ENCODE measurements at regions not wholly inside any gene's neighbourhood (a gene's known extent, or its start where the extent isn't known, plus 50 kb on each side); places are given as distances from the start of the nearest gene placed in this dataset.

DNA sequence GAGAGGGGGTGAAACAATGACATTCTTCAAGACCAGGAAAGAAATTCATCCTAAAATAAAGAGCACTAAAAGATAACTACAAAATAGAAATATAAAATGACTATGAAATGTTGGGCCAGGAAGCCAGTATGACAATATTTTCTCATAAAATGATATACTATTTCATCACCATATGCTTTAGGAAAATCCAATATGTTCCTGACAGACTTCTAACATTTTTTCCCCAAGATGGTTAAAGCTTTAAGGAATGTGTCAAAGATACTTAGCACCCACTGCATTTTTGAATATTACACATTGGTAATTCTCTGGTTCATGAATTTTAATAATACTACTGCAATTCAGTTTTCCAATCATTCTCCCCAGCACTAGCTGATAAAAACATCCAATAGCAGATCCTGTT is 87.7 kb upstream of the PLEKHG7 start:
- Histone ChIP-seq H3K9ac (ENCODE audit: low read depth in 2 of 2, low read length in 2 of 2) (no peak overlapping the region), H3K27ac (no peak overlapping the region), H3K4me1 (no peaks in the 10 kb centered on the region), H3K9me3 (no peaks in the 10 kb centered on the region), H3K27me3 (no peaks in the 10 kb centered on the region), H3K4me3 (no peak overlapping the region), H3K36me3 (no peaks in the 10 kb centered on the region)
- TF ChIP-seq, protein P1, sequence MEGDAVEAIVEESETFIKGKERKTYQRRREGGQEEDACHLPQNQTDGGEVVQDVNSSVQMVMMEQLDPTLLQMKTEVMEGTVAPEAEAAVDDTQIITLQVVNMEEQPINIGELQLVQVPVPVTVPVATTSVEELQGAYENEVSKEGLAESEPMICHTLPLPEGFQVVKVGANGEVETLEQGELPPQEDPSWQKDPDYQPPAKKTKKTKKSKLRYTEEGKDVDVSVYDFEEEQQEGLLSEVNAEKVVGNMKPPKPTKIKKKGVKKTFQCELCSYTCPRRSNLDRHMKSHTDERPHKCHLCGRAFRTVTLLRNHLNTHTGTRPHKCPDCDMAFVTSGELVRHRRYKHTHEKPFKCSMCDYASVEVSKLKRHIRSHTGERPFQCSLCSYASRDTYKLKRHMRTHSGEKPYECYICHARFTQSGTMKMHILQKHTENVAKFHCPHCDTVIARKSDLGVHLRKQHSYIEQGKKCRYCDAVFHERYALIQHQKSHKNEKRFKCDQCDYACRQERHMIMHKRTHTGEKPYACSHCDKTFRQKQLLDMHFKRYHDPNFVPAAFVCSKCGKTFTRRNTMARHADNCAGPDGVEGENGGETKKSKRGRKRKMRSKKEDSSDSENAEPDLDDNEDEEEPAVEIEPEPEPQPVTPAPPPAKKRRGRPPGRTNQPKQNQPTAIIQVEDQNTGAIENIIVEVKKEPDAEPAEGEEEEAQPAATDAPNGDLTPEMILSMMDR (IDR thresholded peaks at IDR 0.05) = no peak
- DNase-seq = no peak
- intact Hi-C loops (cut with DNase I) = no loop called here

DNA sequence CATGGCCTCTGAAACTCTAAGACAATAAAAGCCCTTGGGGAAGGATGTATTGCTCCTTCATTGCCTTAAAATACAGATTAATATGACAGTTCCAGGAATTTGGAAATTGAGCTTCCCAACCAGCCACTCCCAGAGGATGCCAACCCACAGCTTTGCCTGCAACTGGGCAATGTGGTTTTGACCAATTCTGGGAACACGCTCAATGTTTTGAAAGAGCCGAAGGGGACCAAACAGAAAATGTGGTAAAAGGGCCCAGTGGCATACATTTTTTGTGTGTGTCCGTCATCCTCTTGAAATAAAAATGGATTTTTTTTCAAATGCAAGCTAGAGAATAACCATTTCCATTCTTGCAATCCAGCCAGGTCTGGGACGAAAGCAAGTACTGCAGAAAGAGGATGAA is 88.3 kb upstream of the PLEKHG7 start:
- intact Hi-C loops (cut with DNase I) = no loop called here
- Histone ChIP-seq H3K27ac (no peak overlapping the region), H3K9me3 (no peaks in the 10 kb centered on the region), H3K4me3 (no peak overlapping the region), H3K9ac (ENCODE audit: low read depth in 2 of 2, low read length in 2 of 2) (no peak overlapping the region), H3K27me3 (no peaks in the 10 kb centered on the region), H3K36me3 (no peaks in the 10 kb centered on the region), H3K4me1 (no peaks in the 10 kb centered on the region)
- TF ChIP-seq, protein P1 (IDR thresholded peaks at IDR 0.05) = no peak
- no peak for DNase-seq

DNA sequence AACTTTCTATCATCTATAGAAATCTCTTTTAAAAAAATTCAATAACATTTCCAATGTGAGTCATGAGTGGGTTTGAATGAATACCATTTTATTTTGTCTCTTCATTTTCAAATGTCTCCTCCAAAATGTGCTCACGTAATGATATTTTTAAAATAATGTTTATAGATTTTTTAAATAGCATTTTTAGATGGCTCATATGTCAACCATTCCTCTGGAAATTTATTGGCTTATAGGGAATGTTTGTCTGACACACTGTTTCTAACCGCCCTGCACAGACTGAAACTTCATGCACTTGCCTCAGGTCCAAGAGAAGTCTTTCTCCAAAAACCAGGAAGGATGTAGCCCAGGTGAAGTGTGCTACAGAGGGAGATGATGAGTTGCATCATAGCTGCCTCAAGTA is 88.8 kb upstream of the PLEKHG7 start:
- no peak overlapping the region for H3K27ac ChIP-seq
- no peak overlapping the region for H3K4me3 ChIP-seq
- H3K9ac ChIP-seq (ENCODE audit: low read depth in 2 of 2, low read length in 2 of 2) = no peak overlapping the region
- no peaks in the 10 kb centered on the region for H3K27me3 ChIP-seq
- DNase-seq = no peak
- H3K9me3 ChIP-seq = no peaks in the 10 kb centered on the region
- no peaks in the 10 kb centered on the region for H3K36me3 ChIP-seq
- intact Hi-C loops (cut with DNase I) = no loop called here
- TF ChIP-seq, protein P1 (IDR thresholded peaks at IDR 0.05) = no peak
- no peaks in the 10 kb centered on the region for H3K4me1 ChIP-seq

DNA sequence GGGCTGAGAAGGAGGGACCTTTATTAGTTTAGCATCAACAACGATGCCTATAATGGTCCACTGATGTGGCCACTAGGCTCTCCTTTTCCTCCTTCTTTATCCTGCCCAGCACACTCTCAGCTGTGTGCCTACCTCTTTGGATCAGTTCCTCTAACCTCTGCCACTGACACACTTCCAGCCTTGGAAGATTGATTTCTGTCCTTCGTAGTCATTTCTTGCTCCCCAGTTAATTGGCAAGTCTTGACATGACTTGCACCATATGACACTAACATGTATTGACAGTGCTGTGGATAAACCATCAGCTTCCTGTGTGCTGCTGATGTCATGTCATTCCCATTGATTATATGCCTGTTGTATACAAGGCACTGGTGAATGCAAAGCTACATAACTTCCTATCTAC is 90.2 kb upstream of the PLEKHG7 start:
- intact Hi-C loops (cut with DNase I) = no loop called here
- no peaks in the 10 kb centered on the region for H3K4me1 ChIP-seq
- no peak overlapping the region for H3K9ac ChIP-seq (ENCODE audit: low read depth in 2 of 2, low read length in 2 of 2)
- TF ChIP-seq, protein P1 (IDR thresholded peaks at IDR 0.05) = no peak
- no peaks in the 10 kb centered on the region for H3K27me3 ChIP-seq
- H3K27ac ChIP-seq = no peak overlapping the region
- DNase-seq = no peak
- H3K36me3 ChIP-seq = no peaks in the 10 kb centered on the region
- H3K9me3 ChIP-seq = no peaks in the 10 kb centered on the region
- no peak overlapping the region for H3K4me3 ChIP-seq

DNA sequence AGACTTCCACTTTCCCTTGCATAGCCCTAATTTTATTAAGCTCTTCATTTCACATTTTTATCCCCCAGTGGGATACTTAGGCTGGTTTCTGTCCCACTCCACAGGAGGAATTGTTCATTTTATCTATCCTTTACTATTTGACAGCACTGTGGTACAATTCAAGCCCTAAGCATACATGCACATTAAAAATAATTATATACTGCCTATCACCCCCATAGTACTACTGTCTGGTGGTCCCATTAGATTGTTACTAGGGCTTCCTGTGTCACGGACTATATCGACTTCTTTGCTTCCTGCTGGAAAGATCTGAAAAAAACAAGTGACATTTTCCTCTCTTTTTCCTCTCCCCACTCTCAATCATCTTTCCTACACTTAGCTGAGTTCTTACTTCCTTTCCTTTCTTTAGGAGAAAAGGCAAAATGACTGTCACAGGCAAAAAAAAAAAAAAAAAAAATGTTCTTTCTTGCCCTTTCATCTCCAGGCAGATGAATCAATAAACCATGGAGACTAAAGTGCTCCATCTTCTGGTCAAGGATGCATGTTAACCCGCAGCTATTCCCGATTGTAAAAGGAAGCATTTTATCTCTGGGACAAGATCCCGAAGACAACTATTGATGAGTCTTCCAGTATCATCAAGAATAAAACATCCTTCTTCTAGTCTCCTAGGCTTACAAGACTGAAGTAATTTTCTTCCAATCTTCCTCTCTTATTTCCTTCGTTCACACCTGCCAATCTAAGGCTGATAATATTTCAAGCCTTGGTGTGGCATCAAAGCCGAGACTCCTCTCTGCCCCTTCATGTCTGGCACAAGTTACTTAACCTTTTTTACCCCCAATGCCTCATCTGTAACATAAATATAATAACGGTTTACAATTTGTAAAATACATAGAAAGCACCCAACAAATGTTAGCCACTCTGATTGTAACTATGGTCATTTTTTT is 94.4 kb upstream of the PLEKHG7 start:
- Histone ChIP-seq H3K27ac (no peak overlapping the region), H3K4me3 (no peak overlapping the region), H3K9ac (ENCODE audit: low read depth in 2 of 2, low read length in 2 of 2) (no peak overlapping the region), H3K4me1 (no peaks in the 10 kb centered on the region), H3K36me3 (no peaks in the 10 kb centered on the region), H3K27me3 (no peaks in the 10 kb centered on the region), H3K9me3 (no peaks in the 10 kb centered on the region)
- TF ChIP-seq, protein P1 (IDR thresholded peaks at IDR 0.05) = no peak
- intact Hi-C loops (cut with DNase I) = no loop called here
- DNase-seq = peak; percentile 26

Data from colonic mucosa (tissue), 4 donors.